DMS153 treated with DMSO at 0.1 percent for 48 hours (cell line): ENCODE measurements at regions not wholly inside any gene's neighbourhood (a gene's known extent, or its start where the extent isn't known, plus 50 kb on each side); places are given as distances from the start of the nearest gene placed in this dataset.
"Not testable (repeated sequence)": the region's sequence is repeated elsewhere in the genome, so short reads cannot be mapped to it uniquely, and the experiment has no call there.

ENCODE experiments used
- DNase-seq: peaks from one replicate; lab custom pipeline; 2025; ENCODE audit not compliant: unreplicated experiment; lab: John Stamatoyannopoulos, UW

DNA sequence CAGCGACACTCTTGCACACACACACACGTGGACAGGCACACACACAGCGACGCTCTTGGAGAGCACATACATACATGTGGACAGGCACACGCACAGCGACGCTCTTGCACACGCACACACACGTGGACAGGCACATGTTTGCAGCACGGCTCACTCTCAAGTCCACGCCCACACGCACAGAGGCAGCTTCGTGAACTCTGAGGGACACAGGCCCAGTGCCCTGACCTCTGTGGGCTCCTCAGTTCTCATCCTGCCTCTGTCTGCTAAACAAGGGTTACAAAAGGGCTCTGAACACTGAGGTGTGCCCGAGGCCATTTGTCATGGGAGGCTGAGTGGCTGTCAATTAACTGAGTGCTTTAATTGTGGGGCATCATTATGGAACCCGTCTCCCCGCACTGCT, 558.8 kb upstream of the ADAMTS16 start:
- no peak for DNase-seq

DNA sequence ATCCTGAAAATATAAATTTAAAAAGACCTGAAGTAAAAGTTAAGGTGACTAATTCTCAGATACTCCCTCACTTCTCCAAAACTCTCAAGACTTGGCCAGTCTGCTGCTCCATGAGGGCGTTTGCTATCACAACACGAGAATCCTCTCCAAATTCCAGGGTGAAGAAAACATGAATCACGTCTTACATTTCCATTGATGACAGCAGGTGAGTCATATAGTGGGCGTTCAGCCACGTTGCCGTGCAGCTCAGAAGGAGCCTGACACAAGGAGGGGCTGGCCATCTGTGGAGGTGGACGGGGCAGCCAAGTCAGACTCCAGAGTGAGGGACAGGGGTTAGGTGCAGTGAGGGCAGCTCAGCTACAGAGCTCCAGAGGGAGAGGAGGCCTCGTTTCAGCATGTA, 555.1 kb upstream of the ADAMTS16 start:
- no peak for DNase-seq

DNA sequence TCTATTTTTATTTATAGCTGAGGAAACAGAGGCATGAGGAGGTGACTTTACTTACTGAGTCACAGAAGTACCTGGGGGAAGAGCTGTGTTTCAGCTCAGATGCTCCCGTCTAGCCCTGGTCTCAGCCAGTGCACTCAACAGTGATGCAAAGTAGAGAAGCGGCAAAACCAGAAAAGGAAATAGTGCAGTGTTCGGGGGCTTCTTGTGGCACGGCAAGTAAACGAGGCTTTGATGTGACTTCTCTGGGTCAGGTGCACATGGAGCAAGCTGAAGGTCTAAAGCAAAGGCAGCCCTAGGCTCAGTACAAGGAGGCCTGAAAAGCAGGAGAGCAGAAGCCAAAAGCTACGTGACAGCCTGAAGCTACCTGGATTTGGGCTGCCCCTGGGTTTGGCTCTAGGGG, 526.7 kb upstream of the ADAMTS16 start:
- DNase-seq = no peak

DNA sequence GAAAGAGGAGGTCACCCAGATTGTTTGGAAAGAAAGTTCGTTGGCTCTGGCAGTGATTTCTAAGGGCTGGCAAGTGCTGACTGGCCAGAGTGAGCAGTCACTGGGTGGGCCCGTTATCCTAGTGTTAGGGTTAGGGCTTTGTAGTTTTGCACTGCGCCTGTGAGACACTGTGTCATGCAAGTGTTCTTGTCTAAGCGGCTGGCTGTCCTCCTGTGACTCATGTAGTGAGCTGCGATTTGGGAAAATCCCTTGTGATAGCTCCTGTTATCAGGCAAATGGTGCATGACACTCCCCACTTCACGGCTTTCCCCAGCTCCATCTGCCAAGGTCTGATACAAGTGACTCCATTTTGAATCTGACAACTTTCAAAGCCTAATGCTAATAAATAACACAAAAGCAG, 526.0 kb upstream of the ADAMTS16 start:
- DNase-seq = no peak

DNA sequence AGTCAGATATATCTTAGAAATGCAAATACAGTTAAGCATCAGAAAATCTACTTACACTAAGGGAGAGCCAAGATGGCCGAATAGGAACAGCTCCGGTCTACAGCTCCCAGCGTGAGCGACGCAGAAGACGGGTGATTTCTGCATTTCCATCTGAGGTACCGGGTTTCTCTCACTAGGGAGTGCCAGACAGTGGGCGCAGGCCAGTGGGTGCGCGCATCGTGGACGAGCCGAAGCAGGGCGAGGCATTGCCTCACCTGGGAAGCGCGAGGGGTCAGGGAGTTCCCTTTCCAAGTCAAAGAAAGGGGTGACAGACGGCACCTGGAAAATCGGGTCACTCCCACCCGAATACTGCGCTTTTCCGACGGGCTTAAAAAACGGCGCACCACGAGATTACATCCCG, 524.8 kb upstream of the ADAMTS16 start:
- not testable (repeated sequence) for DNase-seq

DNA sequence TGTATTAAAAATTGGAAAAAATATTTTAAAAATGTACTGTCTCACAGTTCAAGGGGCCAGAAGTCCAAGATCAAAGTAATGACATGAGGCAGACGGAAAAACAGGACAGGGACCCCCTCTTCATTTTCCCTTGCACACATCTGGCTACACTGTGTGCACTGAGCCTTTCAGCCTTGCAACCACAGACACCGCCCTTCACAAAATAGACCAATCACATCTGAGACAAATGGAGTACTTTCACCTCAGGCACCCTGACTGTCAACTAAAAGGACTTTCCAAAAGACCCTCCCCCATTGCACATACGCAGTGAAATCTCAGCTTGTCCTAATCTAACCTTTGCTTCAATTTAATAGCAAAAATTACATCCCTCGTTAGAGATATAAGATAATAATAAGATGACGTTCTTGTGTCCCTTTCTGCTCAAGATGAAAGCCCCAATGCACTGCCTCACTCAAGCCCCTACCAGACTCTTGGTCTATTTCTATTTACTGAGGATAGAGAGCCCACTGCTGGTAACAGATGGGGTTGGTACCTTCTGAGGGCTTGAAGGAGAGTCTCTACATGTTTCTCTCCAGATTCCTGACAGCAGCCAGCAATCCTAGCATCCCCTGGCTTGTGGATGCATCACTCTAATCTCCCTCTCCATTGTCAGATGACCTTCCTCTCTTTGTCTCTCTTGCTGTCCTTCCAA, 514.8 kb upstream of the ADAMTS16 start:
- no peak for DNase-seq

DNA sequence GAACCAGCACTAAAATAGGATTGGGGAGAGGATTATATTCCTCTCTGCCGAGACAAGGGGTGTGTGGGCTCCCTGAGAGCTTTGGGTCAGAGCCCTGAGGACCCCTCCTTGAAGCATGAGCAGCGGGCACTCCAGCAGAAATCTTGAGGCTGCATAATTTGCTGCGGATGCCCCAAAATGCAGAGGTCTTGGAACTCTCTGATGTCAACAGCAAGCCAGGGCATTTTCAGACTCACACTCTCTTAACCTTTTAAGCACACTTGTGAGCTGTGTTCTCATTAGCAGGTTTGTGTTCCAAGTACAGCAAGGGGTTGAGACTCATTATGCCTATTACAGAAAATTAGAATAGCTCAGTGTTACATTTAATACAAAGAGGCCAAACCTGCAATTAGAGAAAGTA, 513.0 kb upstream of the ADAMTS16 start:
- DNase-seq = no peak

DNA sequence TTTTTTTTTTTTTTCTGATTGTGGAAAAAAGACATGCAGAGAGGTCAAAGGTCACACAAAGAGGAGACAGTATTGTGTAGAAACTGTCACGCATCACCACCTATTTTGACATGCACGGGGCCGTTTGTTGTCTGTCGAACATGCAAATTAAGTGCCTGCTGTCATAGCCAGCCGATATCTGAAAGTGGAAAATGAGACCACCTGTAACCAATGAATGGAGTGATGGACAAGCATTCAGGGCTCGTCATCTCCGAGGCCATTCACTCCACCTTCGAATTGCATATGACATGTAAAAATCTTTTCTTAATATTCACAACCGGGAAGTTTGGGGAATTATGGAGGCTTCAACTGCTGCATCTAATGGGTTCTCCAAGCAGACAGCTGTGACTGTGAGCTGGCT, 512.2 kb upstream of the ADAMTS16 start:
- DNase-seq = no peak

DNA sequence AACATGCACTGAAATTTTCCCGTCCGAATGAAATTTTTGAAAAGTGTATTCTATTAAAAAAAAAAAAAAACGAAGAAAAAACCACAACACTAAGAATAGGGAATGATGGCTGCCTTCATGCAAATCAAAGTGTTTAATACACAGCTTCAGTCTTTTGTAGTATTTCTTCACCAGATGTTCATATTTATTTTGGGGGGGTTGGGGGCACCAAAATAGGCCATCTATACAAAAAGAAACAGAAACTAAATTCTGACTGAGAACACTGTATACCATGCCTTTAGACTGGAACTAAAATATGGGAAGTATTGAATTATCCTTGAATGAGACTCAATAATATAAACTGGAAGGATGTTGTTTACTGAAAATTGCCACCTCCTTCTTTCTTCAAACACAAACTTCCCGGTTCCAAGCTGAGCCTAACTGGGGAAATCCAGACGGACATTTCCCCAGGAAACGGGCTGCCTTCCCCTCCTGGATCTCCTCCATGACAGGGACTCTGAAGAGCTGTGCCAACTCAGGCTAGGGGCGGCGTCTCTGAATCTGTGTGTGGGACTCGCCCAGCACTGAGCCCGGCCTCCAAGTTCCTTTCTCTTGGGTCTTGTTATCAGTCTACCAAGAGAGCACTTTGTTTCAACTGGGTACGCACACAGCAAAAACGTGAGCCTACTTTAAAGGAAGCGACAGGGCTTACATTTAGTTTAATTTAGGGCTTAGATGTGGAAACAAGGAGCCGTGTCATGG, 511.3 kb upstream of the ADAMTS16 start:
- no peak for DNase-seq

DNA sequence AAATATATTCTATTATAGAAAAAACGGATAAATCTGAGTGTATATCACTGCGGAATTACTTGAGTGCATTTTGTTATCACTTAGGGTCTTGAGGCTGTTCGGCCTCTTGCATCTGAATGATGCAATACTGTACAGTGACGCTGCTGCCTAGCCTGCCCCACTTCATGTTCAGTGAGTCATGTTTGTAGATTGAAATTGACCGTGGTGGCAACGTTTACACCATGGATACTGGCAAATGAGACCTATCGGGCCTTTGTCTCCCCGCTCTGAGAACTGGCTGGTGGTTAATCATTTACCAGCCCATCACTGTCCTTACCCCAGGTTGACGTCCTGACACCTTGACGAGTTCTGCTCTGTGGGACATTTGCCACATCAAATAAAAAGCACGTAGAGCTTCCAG, 510.1 kb upstream of the ADAMTS16 start:
- DNase-seq = no peak

DNA sequence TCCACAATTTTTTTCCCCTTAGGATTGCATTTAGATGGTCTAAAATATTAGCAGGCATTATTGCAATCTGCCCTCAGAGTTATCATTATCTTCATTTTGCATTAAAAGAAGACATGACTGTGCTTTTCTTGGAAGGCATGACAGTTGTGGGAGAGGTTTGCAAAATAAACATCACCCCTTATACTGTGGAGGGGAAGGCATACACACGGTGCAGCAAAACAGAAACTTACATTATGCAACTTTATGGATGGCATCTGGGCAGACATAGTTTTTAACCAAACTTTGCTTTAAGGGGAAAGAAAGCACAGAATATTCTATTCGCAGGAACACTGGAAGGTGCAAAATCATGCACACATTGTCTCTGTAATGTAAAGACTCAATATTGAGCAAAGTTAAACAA, 505.8 kb upstream of the ADAMTS16 start:
- no peak for DNase-seq

DNA sequence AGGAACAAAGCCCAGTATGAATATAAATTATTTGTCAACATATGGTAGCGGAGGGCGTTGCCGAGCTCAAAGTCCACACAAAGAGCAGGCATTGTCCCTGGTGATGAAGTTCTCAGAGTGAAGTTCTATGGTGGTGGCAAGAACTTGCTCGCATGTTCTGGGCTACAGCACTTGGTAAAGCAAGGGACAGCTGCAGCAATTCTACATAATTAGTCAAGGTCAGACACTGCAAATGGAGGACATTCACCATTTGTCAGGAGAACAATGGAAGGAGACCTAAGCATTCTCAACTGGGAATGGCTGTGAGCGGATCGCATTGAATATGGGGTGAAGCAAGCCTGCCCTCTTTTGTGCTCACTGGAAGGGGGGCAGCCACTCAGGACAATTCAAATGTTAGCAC, 503.8 kb upstream of the ADAMTS16 start:
- no peak for DNase-seq

DNA sequence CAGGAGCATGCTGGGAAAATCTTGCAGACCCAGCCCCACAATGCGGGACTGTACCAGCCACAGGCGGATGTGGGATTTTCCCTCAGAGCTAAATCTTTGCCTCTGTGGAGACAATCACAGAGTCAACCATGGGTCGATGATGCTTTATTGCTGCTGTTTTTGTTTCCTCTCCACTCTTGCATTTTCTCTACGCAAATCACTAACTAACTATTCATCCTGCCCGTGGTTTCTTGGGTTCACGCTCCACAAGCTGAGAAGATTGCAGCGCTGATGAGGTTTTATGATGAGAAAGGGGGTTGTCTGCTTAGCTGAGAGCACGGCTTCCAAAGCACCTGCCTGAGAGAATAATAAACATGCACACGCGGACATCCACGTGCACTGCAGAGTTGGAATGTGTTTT, 500.2 kb upstream of the ADAMTS16 start:
- DNase-seq = no peak

DNA sequence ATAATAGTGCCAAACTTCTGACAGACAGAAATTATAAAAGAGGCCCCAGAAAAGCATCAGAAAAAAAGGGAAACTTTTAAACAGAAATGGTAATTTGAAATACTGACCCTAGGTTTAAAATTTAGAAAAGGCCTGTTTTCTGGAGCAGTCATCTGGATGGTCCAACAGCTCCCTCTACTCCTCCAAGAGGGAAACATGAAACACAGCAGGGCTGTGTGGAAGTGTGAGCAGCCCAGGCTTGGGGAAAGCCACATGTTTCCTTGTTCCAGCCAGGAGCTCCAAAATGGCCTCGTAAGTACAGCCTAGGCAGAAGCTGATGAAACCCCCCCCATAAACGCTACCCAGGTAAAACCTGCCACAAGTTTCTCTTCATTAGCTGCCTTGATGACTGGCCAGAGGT, 499.3 kb upstream of the ADAMTS16 start:
- DNase-seq = no peak

DNA sequence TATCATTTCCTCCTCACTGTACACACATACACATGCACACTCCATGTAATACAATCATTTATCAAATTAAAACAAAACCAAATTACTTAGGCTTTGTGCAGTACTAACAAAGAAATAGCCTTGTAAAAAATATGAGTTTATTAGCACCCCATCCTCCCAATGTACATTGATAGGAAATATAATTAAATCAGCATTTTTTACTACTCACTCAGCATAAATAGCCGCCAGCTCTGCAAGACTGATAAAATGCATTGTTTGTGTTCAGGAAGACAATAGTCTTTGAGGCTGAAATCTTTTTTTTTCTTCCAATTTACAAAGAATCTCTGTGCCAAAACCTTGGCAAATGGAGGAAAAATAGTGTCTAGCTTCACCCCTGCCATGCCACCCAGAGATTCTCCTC, 497.6 kb upstream of the ADAMTS16 start:
- DNase-seq = no peak

DNA sequence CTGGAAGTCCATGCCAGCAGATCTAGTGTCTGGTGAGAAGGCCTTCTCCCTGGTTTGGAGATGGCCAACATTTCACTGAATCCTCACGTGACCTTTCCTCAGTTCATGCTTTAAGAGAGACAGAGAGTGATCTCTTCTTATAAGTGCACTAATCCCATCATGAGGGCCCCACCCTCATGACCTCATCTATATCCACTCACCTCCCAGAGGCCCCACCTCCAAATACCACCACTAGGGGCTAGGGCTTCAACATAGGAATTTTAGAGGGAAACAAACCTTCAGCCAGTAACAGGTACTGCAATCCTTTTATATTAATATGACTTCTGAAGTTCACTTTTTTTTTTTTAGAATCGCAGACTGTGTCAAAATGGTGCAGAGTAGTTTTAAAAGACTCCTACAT, 496.9 kb upstream of the ADAMTS16 start:
- no peak for DNase-seq

DNA sequence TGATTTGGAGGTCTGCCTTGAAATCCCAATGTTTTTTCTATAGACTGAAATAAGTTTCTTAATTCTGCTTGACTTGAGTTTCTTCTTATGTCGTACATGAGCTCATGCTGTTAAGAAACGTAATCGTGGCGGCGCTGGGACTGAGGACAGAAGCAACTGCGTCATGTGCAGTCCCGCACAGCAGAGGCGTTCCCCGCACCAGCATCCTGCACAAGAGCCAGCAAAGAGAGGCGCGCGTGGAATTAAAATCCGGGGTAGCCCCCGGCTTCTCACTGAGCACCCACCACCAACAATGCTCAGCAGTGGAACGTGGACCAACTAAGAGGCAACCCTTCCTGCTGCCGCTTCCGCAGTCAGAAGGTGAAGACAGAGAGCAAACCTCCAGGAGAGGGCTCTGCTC, 496.2 kb upstream of the ADAMTS16 start:
- no peak for DNase-seq

DNA sequence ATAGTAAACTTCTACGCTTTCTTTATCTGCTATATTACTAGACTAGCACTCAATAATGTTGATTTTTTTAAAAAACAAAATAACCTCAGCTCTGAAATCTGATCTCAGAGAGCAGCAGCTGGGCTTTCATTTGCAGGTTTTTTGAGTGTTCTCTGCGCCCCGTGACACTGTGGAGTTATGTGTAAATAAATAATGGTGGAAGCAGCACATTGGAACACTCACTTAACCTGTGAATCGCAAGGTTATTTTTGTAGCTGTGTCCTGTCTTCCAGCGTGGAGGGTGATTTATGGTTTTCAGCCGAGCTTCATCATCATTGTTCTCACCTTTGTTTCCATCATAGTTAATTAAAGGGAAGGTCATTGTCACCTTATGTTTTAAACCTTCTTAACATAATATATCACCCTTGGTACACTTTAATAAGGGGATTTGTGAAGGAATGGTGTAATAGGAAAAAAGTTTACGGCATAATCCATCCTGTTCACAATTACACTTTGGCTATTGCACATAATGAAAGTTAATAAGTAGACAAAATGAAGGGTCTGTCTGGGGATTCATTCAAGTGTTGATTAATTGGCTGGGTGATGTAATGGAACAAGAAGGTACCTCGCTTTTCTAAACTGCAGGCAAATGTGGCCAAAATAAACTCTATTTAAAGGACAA, 493.3 kb upstream of the ADAMTS16 start:
- no peak for DNase-seq

DNA sequence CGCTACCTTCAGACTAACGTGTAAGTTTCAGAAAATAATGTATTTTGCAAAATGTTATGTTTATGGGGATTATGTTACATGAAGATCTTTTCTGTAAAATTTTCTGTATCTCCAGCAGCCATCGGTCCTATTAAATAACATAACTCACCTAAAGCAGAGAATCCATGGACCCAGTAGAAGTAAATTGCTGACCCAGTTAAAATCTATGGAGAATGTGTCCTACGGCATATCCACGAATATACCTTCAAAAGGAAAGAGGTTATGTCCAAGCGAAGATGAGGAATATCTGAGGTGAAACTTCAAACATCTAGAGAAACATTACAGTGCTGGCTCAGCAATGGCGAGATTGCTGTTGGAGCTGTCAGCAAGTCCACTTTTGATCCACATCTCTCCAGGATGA, 492.2 kb upstream of the ADAMTS16 start:
- DNase-seq = no peak

DNA sequence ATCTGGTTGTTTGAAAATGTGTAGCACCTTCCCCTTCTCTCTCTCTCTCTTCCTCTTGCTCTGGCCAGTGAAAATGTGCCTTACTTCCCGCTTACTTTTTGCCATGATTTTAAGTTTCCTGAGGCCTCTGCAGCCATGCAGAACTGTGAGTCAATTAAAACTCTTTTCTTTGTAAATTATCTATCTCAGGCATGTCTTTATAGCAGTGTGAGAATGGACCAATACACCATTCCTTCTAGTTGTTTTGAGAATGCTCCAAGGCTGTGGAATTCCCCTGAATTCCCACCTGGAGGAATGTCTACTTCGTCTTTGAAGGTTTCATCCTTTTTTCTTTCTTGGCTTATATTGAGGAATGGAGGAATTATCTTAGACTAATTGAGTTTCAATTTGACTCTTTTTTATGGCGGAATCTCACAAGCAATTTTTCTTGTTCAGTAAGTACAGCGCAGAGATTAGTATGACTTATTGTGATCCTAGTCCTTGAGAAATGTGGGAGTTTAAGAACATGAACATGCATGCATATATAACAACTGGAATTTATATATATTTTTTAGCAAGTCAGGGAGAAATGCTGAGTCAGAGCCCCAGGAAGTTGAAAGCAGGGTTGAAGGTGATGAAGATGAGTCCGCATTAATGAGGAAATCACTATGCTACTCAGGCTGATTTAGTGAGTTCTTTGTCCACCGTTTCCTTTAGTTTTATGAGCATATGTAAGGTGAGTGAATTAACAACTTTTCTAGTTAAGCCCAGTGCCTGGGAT, 488.1 kb upstream of the ADAMTS16 start:
- no peak for DNase-seq

DNA sequence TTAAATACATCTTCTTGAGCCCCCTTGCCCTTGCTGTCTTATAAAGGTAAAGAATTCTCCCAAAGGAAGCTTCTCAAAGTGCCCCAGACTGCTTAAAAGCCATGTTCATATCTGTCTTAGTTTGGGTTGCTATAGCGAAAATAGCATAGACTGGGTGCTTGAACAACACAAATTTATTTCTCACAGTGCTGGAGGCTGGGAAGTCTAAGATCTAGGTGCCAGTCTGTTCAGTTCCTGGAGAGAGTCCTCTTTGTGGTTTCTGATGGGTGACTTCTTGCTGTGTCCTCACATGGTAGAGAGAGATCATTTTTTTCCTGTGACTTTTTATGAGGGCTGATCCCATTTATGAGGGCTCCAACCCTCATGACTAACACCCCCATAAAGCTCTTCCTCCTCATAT, 486.7 kb upstream of the ADAMTS16 start:
- DNase-seq = no peak

DNA sequence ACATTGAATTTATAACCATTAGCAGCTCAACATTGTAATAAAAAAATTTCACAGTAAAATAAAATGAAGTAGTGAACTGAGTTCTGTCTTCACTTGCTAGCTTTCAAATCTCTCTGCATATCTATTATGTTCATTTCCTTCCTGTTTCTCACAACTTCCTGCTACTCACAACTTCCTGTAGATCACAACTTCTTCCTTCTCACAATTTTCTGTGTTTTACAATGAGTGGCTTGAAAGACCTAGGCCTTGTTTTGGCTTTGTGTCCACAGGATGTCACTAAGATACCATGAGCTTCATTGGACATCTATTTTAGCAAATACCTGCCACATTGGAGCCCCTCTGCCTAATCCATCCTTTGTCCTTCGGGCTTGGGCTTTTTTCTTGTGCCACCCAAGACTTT, 480.3 kb upstream of the ADAMTS16 start:
- DNase-seq = no peak
